ENCODE measurements at regions not wholly inside any gene's neighbourhood (a gene's known extent, or its start where the extent isn't known, plus 50 kb on each side); places are given as distances from the start of the nearest gene placed in this dataset.

- Histone ChIP-seq H3F3A (ENCODE audit: insufficient read depth, low read depth) (no peaks in the 10 kb centered on the region), H3K79me2 (ENCODE audit: low read depth) (no peaks in the 10 kb centered on the region), H3K27me3 (ENCODE audit: insufficient read depth, low read depth) (no peaks in the 10 kb centered on the region), H3K4me1 (replicated peaks; ENCODE audit: insufficient read depth) (no peaks in the 10 kb centered on the region), H3K9me3 (ENCODE audit: insufficient read depth, low read depth) (no peaks in the 10 kb centered on the region), H3K4me3 (no peak overlapping the region), H3K36me3 (ENCODE audit: low read depth) (no peaks in the 10 kb centered on the region), H3K4me2 (no peak overlapping the region), H2AFZ (no peak overlapping the region), H3K27ac (no peak overlapping the region), H3K9me2 (ENCODE audit: insufficient read depth) (no peaks in the 10 kb centered on the region), H4K20me1 (ENCODE audit: insufficient read depth) (no peaks in the 10 kb centered on the region)
- ChIA-PET CTCF (no interaction called here), POLR2A (ENCODE audit: unreplicated experiment) (no interaction called here)
- DNase-seq, result no peak
- TF ChIP-seq, protein P1, sequence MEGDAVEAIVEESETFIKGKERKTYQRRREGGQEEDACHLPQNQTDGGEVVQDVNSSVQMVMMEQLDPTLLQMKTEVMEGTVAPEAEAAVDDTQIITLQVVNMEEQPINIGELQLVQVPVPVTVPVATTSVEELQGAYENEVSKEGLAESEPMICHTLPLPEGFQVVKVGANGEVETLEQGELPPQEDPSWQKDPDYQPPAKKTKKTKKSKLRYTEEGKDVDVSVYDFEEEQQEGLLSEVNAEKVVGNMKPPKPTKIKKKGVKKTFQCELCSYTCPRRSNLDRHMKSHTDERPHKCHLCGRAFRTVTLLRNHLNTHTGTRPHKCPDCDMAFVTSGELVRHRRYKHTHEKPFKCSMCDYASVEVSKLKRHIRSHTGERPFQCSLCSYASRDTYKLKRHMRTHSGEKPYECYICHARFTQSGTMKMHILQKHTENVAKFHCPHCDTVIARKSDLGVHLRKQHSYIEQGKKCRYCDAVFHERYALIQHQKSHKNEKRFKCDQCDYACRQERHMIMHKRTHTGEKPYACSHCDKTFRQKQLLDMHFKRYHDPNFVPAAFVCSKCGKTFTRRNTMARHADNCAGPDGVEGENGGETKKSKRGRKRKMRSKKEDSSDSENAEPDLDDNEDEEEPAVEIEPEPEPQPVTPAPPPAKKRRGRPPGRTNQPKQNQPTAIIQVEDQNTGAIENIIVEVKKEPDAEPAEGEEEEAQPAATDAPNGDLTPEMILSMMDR (conservative IDR thresholded peaks at IDR 0.05), result no peak
- TF ChIP-seq EZH2 (IDR thresholded peaks at IDR 0.05; ENCODE audit: low read depth), result no peak
- no TSS peak for BruUV-seq (replicated peaks)
- intact Hi-C loops (cut with micrococcal nuclease; ENCODE audit: unreplicated experiment), result no loop called here
These were observed 97.4 kb downstream of the HINT1 start for GRCh38 chr5:131067636-131068035.

DNA sequence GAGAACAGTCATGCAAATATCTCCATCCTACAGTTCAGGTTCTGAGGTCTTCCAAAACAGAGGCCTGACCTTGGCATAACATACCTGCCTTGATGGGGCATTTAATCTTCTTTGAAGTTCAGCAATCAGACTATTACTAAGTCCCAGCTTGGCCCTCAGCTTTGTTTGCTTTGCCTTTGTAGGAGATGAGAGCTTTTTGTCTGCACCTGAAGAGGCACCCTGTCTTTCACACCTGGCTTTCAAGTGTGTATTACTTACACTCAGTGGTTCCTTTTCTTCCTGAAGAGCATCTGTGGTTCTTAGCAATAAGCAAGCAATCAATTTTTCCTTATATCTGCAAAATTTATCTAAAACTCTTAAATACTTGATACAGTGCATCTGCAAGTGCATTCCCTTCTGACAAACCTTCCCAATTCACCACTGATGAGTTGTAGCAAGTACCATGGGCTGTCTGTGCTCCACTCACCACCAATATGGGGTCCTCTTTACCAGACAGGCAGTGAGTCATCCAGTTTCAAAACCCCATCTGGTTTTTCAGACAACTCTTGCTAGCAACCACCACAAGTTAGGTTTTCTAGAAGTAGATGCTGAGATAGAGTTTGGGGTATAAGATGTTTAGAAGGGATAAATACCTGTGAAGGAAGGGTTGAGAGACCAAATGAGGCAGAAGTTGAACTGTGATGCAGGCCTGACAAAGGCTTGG, 100.2 kb downstream of the HINT1 start:
- TF ChIP-seq, protein P1 (conservative IDR thresholded peaks at IDR 0.05), result no peak
- TF ChIP-seq EZH2 (IDR thresholded peaks at IDR 0.05; ENCODE audit: low read depth), result no peak
- Histone ChIP-seq H3K27me3 (ENCODE audit: insufficient read depth, low read depth) (no peaks in the 10 kb centered on the region), H3K4me2 (no peak overlapping the region), H3F3A (ENCODE audit: insufficient read depth, low read depth) (no peaks in the 10 kb centered on the region), H3K79me2 (ENCODE audit: low read depth) (no peaks in the 10 kb centered on the region), H3K9me3 (ENCODE audit: insufficient read depth, low read depth) (no peaks in the 10 kb centered on the region), H3K4me3 (no peak overlapping the region), H2AFZ (no peak overlapping the region), H3K9me2 (ENCODE audit: insufficient read depth) (no peaks in the 10 kb centered on the region; the same call in 1 of the 2 replicates), H3K4me1 (replicated peaks; ENCODE audit: insufficient read depth) (no peaks in the 10 kb centered on the region), H4K20me1 (ENCODE audit: insufficient read depth) (no peaks in the 10 kb centered on the region), H3K27ac (no peak overlapping the region), H3K36me3 (ENCODE audit: low read depth) (no peaks in the 10 kb centered on the region)
- no TSS peak for BruUV-seq (replicated peaks)
- intact Hi-C loops (cut with micrococcal nuclease; ENCODE audit: unreplicated experiment), result no loop called here
- CTCF ChIA-PET, result no interaction called here
- DNase-seq, result no peak
- POLR2A ChIA-PET (ENCODE audit: unreplicated experiment), result no interaction called here

DNA sequence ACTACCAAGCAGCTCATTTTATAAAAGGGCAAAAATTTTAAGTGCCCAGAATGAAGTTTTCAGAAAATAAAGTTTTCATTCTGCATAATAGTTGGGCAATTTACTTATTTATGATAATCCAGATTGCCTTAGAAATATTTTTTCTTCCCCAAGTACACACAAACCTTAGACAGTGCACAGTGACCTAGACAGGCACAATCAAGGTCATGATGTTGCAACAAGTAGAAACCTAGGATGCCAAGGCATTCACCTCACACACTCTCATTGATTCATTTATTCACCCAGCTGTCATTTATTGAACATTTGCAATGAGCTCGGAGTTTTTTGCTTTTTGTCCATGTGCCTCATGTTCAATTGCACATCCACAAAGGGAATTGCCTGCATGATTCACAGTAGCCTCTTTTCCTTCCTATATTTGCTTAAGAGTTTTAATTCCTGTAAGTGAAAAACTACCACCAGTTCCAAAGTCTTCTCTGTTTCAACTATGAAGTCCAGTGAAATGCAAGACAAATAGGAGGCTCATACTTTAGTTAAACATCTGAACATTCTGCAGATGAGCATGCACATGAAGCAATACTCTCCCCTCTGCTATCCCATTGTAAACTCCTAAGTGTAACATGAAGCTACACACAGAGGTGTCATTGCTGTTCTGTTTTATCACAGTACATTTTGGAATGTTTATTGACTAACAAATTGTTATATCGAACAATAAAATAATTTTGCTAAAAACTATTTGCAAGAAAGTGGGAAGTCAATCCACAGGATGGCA, 122.9 kb downstream of the HINT1 start:
- Histone ChIP-seq H3K4me2 (no peak overlapping the region), H3K9me2 (ENCODE audit: insufficient read depth) (no peaks in the 10 kb centered on the region), H3F3A (ENCODE audit: insufficient read depth, low read depth) (no peaks in the 10 kb centered on the region), H3K79me2 (ENCODE audit: low read depth) (no peaks in the 10 kb centered on the region), H3K4me3 (no peak overlapping the region), H4K20me1 (ENCODE audit: insufficient read depth) (no peaks in the 10 kb centered on the region), H3K36me3 (ENCODE audit: low read depth) (no peaks in the 10 kb centered on the region), H3K27me3 (ENCODE audit: insufficient read depth, low read depth) (no peaks in the 10 kb centered on the region), H3K4me1 (replicated peaks; ENCODE audit: insufficient read depth) (no peaks in the 10 kb centered on the region), H3K9me3 (ENCODE audit: insufficient read depth, low read depth) (no peaks in the 10 kb centered on the region), H3K27ac (no peak overlapping the region), H2AFZ (no peak overlapping the region)
- POLR2A ChIA-PET (ENCODE audit: unreplicated experiment), result interaction anchor here (0.7 kb wide), 1 partner anchor 971 kb away, joined by 6 read pairs; no protein-coding TSS in a partner anchor
- no peak for TF ChIP-seq EZH2 (IDR thresholded peaks at IDR 0.05; ENCODE audit: low read depth)
- TF ChIP-seq, protein P1 (conservative IDR thresholded peaks at IDR 0.05), result no peak
- DNase-seq, result no peak
- no TSS peak for BruUV-seq (replicated peaks)
- intact Hi-C loops (cut with micrococcal nuclease; ENCODE audit: unreplicated experiment), result no loop called here
- CTCF ChIA-PET, result no interaction called here
